ENCODE measurements at regions not wholly inside any gene's neighbourhood (a gene's known extent, or its start where the extent isn't known, plus 50 kb on each side); places are given as distances from the start of the nearest gene placed in this dataset.

- no peak for DNase-seq (ENCODE audit: low spot score)
- CTCF ChIA-PET = interaction anchor here (1.7 kb wide), 1 partner anchor 81 kb away, joined by 5 read pairs; no protein-coding TSS in a partner anchor
- TF ChIP-seq CTCF (conservative IDR thresholded peaks at IDR 0.05; ENCODE audit: low read depth) = no peak
- POLR2A ChIA-PET (ENCODE audit: low non-redundant PET) = no interaction called here
- no peak overlapping the region for H3K27ac ChIP-seq
Measured at GRCh38 chr10:4685491-4685890, 140.5 kb upstream of the AKR1E2 start.

GRCh38 chr10:4684434-4684833 lies 141.6 kb upstream of the AKR1E2 start:
- no peak for DNase-seq (ENCODE audit: low spot score)
- ChIA-PET POLR2A (ENCODE audit: low non-redundant PET) (no interaction called here), CTCF (no interaction called here)
- no peak overlapping the region for H3K27ac ChIP-seq
- TF ChIP-seq CTCF (conservative IDR thresholded peaks at IDR 0.05; ENCODE audit: low read depth) = no peak

GRCh38 chr10:4683838-4684237 lies 142.2 kb upstream of the AKR1E2 start:
- TF ChIP-seq CTCF (conservative IDR thresholded peaks at IDR 0.05; ENCODE audit: low read depth) = no peak
- POLR2A ChIA-PET (ENCODE audit: low non-redundant PET) = no interaction called here
- CTCF ChIA-PET = no interaction called here
- no peak overlapping the region for H3K27ac ChIP-seq
- no peak for DNase-seq (ENCODE audit: low spot score)

GRCh38 chr10:4683137-4683536 lies 142.9 kb upstream of the AKR1E2 start:
- no peak for DNase-seq (ENCODE audit: low spot score)
- ChIA-PET CTCF (interaction anchor here (1.1 kb wide), 1 partner anchor 26 kb away, joined by 5 read pairs; no protein-coding TSS in a partner anchor), POLR2A (ENCODE audit: low non-redundant PET) (no interaction called here)

DNA sequence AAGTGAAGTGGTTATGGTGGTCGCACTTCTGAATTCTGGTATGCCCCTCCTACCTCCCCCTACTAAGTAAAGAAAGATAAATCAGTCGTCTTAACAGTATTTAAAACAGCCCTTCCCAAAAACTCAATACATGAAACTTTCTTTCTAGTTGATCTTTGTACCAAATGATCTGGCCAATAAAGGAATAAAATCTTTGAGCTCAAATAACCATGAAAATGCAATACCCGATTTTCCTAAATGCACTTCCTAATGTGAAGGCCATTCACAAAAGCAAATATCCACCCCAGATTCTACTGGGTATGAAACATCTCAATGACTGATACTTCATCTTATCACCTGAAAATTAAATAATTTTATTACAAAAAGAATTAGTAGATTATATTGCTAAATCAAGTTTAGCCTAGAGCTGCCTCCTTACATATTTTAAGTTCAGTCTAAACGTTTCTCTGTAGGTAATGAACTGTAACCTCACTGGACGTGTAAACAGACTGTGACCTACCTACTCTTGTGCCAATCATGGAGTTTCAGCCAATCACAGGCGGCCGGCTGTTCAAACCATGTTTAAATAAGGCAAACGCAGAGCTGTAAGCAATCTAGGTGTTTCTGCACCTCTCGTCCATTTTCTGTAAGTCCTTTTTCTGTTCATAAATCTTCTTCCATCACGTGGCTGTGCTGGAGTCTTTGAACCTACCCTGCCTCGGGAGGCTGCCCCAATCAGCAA lies 146.9 kb upstream of the AKR1E2 start:
- DNase-seq (ENCODE audit: low spot score) = no peak
- TF ChIP-seq CTCF (conservative IDR thresholded peaks at IDR 0.05; ENCODE audit: low read depth) = no peak
- ChIA-PET CTCF (no interaction called here), POLR2A (ENCODE audit: low non-redundant PET) (no interaction called here)
- H3K27ac ChIP-seq = peak overlapping the region; percentile 95

More at GRCh38 chr10:4683137-4683536, 142.9 kb upstream of the AKR1E2 start:
- no peak overlapping the region for H3K27ac ChIP-seq
- TF ChIP-seq CTCF (conservative IDR thresholded peaks at IDR 0.05; ENCODE audit: low read depth) = no peak

DNA sequence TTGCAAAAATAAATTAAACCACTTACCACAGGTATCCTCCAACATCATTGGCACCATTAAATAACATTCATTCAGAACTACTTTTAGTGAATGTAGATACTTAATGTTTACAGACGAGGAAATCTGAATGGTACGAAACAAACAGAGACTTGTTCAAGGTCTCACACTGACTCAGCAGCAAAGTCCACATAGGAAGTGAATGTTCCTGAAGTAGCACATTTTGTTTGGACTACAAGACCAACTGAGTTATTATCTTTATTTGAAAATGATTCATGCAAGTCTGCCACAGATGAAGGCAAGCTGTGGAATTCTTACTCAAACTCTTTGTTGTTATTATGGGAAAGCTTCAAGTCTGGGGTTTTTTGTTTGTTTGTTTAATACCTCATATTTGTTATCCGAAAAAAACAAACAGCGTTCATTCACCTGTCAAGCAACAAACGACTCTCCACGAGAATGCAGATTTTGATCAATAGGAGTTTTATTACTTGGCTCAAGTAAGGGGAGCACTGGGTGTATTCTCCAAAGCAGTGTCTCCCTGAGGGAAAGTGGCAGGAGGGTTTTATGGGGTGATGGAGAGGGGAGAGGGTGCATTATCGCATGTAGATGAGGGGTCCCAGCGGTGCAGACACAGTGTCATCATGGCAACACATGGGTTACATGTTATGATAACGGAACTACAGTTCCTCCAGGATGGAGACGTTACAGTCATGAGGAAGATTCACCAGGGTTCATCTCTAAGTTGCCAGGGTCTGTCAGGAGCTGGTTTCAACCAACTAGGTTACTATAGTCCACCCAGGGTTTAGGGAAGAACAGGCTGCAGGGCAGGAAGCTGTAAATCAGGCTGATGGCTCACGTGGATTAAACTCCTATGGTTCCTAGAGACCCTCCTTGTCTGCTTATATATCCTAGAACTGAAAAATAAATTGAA lies 147.7 kb upstream of the AKR1E2 start:
- DNase-seq (ENCODE audit: low spot score) = peak; percentile 36
- CTCF ChIA-PET = interaction anchor here (0.7 kb wide), 2 partner anchors 137 to 1016 kb away, joined by 3 read pairs; no protein-coding TSS in a partner anchor
- peak overlapping the region; percentile 95 for H3K27ac ChIP-seq
- TF ChIP-seq CTCF (conservative IDR thresholded peaks at IDR 0.05; ENCODE audit: low read depth) = no peak
- POLR2A ChIA-PET (ENCODE audit: low non-redundant PET) = no interaction called here

Data from RWPE1 (cell line).